ENCODE measurements at regions not wholly inside any gene's neighbourhood (a gene's known extent, or its start where the extent isn't known, plus 50 kb on each side); places are given as distances from the start of the nearest gene placed in this dataset.

DNA sequence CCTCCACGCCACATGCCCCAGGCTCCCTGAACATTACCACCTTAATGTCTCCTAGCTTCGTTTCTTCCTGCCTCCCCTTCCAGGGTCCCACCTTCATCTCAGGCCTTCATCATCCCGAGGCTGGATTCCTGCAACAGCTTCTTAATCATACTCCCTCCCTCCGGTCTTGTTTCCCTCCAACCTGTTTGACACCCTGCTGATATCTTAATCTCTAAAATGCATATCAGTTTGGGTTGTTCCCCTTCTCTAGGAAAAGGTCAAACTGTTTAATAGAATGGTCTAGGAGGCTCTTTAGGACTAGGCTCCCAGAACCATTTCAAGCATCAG, 125.5 kb upstream of the ARHGAP5 start:
- no peak for TF ChIP-seq CTCF (IDR thresholded peaks at IDR 0.05; ENCODE audit: control extremely low read depth in 1 of 3, insufficient read depth in 1 of 3, low read depth in 1 of 3, low read length in 3 of 3)
- TF ChIP-seq SAP30 (IDR thresholded peaks at IDR 0.05; ENCODE audit: insufficient read depth, insufficient replicate concordance, low read length): no peak
- no peak for TF ChIP-seq POLR2AphosphoS5 (IDR thresholded peaks at IDR 0.05; ENCODE audit: low read depth, low read length)
- no peak for TF ChIP-seq HDAC2 (IDR thresholded peaks at IDR 0.05; ENCODE audit: borderline replicate concordance in 1 of 2, low read depth in 2 of 2, low read length in 2 of 2)
- TF ChIP-seq TCF12 (IDR thresholded peaks at IDR 0.05; ENCODE audit: low read depth, low read length): no peak
- no peak for TF ChIP-seq NRF1 (IDR thresholded peaks at IDR 0.05; ENCODE audit: low read depth, low read length)
- TF ChIP-seq JUN (IDR thresholded peaks at IDR 0.05; ENCODE audit: low read depth, low read length): no peak
- TF ChIP-seq EP300 (IDR thresholded peaks at IDR 0.05; ENCODE audit: borderline replicate concordance in 1 of 2, low read depth in 2 of 2, low read length in 2 of 2): no peak
- no peak for TF ChIP-seq POLR2A (IDR thresholded peaks at IDR 0.05; ENCODE audit: control extremely low read depth in 1 of 2, low read depth in 2 of 2, low read length in 2 of 2)

All from H1 (cell line).